HEK293T (cell line): ENCODE measurements at regions not wholly inside any gene's neighbourhood (a gene's known extent, or its start where the extent isn't known, plus 50 kb on each side); places are given as distances from the start of the nearest gene placed in this dataset.

Experiments
- BHLHE40 ChIP-seq: fragments of 450-650 bp; IDR thresholded peaks from 2 replicates; pipeline ENCODE4 v1.6.1; 2016; ENCODE audit warnings: mild to moderate bottlenecking, moderate library complexity, borderline replicate concordance
- ELF4 ChIP-seq: fragments of 450-650 bp; IDR thresholded peaks from 2 replicates; pipeline ENCODE4 v1.6.1; 2017; ENCODE audit warnings: antibody characterized with exemption
- FOXK2 ChIP-seq: fragments of 450-650 bp; IDR thresholded peaks from 2 replicates; pipeline ENCODE4 v1.6.1; 2016; ENCODE audit warnings: mild to moderate bottlenecking
- FOXM1 ChIP-seq: fragments of 450-650 bp; IDR thresholded peaks from 2 replicates; pipeline ENCODE4 v1.6.1; 2017; ENCODE audit warnings: mild to moderate bottlenecking, borderline replicate concordance
- HDGF ChIP-seq: fragments of 450-650 bp; IDR thresholded peaks from 2 replicates; pipeline ENCODE4 v1.6.1; 2017; ENCODE audit warnings: antibody characterized with exemption, borderline replicate concordance
- L3MBTL2 ChIP-seq: fragments of 450-650 bp; conservative IDR thresholded peaks from 2 replicates; pipeline ENCODE4 v1.6.1; 2016; ENCODE audit warnings: mild to moderate bottlenecking
- LEF1 ChIP-seq: fragments of 450-650 bp; IDR thresholded peaks from 2 replicates; pipeline ENCODE4 v1.6.1; 2017; ENCODE audit warnings: mild to moderate bottlenecking, borderline replicate concordance
- SP1 ChIP-seq: fragments of 450-650 bp; IDR thresholded peaks from 2 replicates; pipeline ENCODE4 v1.6.1; 2017
- SUZ12 ChIP-seq: fragments of 450-650 bp; IDR thresholded peaks from 2 replicates; pipeline ENCODE4 v1.6.1; 2016; ENCODE audit warnings: mild to moderate bottlenecking
- TARDBP ChIP-seq: fragments of 450-650 bp; IDR thresholded peaks from 2 replicates; pipeline ENCODE4 v1.6.1; 2016
- ZNF384 ChIP-seq: fragments of 450-650 bp; IDR thresholded peaks from 2 replicates; pipeline ENCODE4 v1.6.1; 2016

DNA sequence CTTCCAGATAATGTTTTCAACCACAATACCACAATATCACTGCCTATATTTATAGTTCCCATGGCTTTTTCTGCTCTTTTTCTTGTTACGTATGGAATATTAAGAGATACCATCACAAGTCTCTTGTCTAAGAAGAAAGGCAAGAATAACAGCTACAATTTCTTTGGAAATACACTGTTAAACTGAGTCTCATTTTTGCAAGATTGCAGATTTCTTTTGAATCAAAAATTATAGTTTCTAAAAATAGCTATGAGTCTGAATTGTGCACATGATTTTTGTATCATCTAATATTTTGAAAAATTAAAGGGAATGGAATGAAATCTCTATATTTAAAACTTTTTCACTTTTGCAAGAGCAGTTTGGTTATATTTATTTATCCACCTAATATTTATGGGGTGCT, 1120.8 kb downstream of the EFNB2 start:
- no peak for TF ChIP-seq L3MBTL2
- no peak for TF ChIP-seq BHLHE40
- TF ChIP-seq TARDBP: no peak
- TF ChIP-seq FOXM1: no peak
- no peak for TF ChIP-seq LEF1
- no peak for TF ChIP-seq ELF4
- no peak for TF ChIP-seq SUZ12
- no peak for TF ChIP-seq SP1
- no peak for TF ChIP-seq HDGF
- TF ChIP-seq ZNF384: no peak
- TF ChIP-seq FOXK2: no peak
